ENCODE measurements at regions not wholly inside any gene's neighbourhood (a gene's known extent, or its start where the extent isn't known, plus 50 kb on each side); places are given as distances from the start of the nearest gene placed in this dataset.

DNA sequence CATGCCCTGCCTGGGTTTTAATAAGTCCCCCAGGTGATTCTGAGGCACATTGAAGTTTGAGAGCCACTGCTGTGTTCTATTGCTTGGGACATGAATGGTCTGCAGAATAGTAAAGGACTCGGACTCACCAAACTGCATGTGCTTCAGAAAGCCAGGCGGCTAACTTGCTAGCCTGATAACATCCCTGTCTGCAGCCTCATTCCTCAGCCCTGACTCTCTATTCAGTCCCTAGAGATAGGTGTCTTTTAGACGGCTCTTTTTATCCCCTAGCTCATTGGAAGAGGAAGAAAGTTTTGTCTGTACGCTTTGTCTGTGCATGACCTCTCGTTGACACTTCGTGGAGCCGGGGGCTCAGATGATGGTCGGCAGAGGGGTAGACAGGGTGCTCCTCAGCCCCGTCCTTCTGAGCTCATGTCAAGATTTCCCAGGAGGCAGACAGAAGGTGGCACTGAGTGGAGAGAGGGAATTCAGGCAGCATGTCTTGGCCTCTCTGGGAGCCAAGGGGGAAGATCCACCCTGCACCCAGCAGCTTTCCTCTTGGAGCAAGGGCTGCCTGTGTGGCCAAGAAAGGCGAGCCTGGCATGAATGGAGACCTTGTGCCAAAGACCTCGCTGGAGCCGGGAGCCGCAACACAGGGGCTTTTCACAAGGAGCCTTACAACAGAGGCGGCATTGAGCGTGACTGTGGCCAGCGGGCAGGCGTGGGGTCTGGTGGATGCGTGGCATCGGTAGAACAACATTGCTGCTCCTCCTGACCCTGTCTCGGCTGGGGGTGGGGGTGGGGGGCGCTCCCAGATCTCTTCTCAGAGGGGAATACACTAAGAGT, 51.1 kb upstream of the PODXL start:
- Histone ChIP-seq H2AFZ (ENCODE audit: low read length) (no peak overlapping the region), H3K27me3 (ENCODE audit: insufficient read depth, low read length, poor library complexity, severe bottlenecking) (no peaks in the 10 kb centered on the region), H3K9ac (ENCODE audit: low read depth, low read length, poor library complexity, severe bottlenecking) (no peak overlapping the region), H3F3A (ENCODE audit: low read depth) (no peaks in the 10 kb centered on the region), H3K36me3 (ENCODE audit: insufficient read depth, low read length) (no peaks in the 10 kb centered on the region), H3K9me3 (ENCODE audit: insufficient read depth, low read depth, low read length) (no peaks in the 10 kb centered on the region), H3K4me2 (ENCODE audit: low read depth, low read length, poor library complexity, severe bottlenecking) (no peak overlapping the region), H4K20me1 (ENCODE audit: insufficient read depth, low read length, poor library complexity, severe bottlenecking) (no peaks in the 10 kb centered on the region), H3K9me2 (replicated peaks; ENCODE audit: low read depth, low read length) (no peaks in the 10 kb centered on the region), H3K79me2 (ENCODE audit: insufficient read depth, low read length) (no peaks in the 10 kb centered on the region), H3K4me3 (ENCODE audit: low read length, poor library complexity, severe bottlenecking) (no peak overlapping the region), H3K4me1 (ENCODE audit: insufficient read depth, low read length, poor library complexity, severe bottlenecking) (no peaks in the 10 kb centered on the region)
- no peak for TF ChIP-seq EZH2phosphoT487 (IDR thresholded peaks at IDR 0.05; ENCODE audit: borderline replicate concordance)
- TF ChIP-seq CTCF (conservative IDR thresholded peaks at IDR 0.05; ENCODE audit: low read length) = no peak

GRCh38 chr7:131606346-131607290, 50.2 kb upstream of the PODXL start:
- Histone ChIP-seq H3K4me2 (ENCODE audit: low read depth, low read length, poor library complexity, severe bottlenecking) (no peak overlapping the region), H3K9ac (ENCODE audit: low read depth, low read length, poor library complexity, severe bottlenecking) (no peak overlapping the region), H3K4me3 (ENCODE audit: low read length, poor library complexity, severe bottlenecking) (no peak overlapping the region), H3K9me2 (replicated peaks; ENCODE audit: low read depth, low read length) (no peaks in the 10 kb centered on the region), H2AFZ (ENCODE audit: low read length) (no peak overlapping the region), H3K4me1 (ENCODE audit: insufficient read depth, low read length, poor library complexity, severe bottlenecking) (no peaks in the 10 kb centered on the region), H3K36me3 (ENCODE audit: insufficient read depth, low read length) (no peaks in the 10 kb centered on the region), H3K9me3 (ENCODE audit: insufficient read depth, low read depth, low read length) (no peaks in the 10 kb centered on the region), H3F3A (ENCODE audit: low read depth) (no peaks in the 10 kb centered on the region), H4K20me1 (ENCODE audit: insufficient read depth, low read length, poor library complexity, severe bottlenecking) (no peaks in the 10 kb centered on the region), H3K27me3 (ENCODE audit: insufficient read depth, low read length, poor library complexity, severe bottlenecking) (no peaks in the 10 kb centered on the region), H3K79me2 (ENCODE audit: insufficient read depth, low read length) (no peaks in the 10 kb centered on the region)
- no peak for TF ChIP-seq EZH2phosphoT487 (IDR thresholded peaks at IDR 0.05; ENCODE audit: borderline replicate concordance)
- TF ChIP-seq CTCF (conservative IDR thresholded peaks at IDR 0.05; ENCODE audit: low read length) = no peak
